HFFc6 (cell line): ENCODE measurements at regions not wholly inside any gene's neighbourhood (a gene's known extent, or its start where the extent isn't known, plus 50 kb on each side); places are given as distances from the start of the nearest gene placed in this dataset.

Experiments used
- DNase-seq: peaks from one replicate; pipeline ENCODE4 v3.0.0-alpha.2; 2018
- H3K27ac Mint-ChIP-seq: 2 replicates; pipeline ENCODE4 v1.8.0; 2020; ENCODE audit warnings: mild to moderate bottlenecking, mixed read lengths
- H3K27me3 Mint-ChIP-seq: 2 replicates; pipeline ENCODE4 v1.8.0; 2021; ENCODE audit warnings: mild to moderate bottlenecking, moderate library complexity, mixed read lengths; ENCODE audit not compliant: insufficient read depth
- H3K36me3 Mint-ChIP-seq: 2 replicates; pipeline ENCODE4 v1.8.0; 2021; ENCODE audit warnings: low read depth, mixed read lengths
- H3K4me1 Mint-ChIP-seq: 2 replicates; pipeline ENCODE4 v1.8.0; 2020; ENCODE audit warnings: low read depth, mixed read lengths
- H3K4me3 Mint-ChIP-seq: 2 replicates; pipeline ENCODE4 v1.8.0; 2020; ENCODE audit warnings: mild to moderate bottlenecking, moderate library complexity, mixed read lengths
- H3K9me3 Mint-ChIP-seq: 2 replicates; pipeline ENCODE4 v1.8.0; 2020; ENCODE audit warnings: mild to moderate bottlenecking, mixed read lengths
- CTCF ChIP-seq: fragments of 200-600 bp; sonication (generic); IDR thresholded peaks from 2 replicates; pipeline ENCODE4 v1.5.0; 2021; ENCODE audit warnings: antibody characterized with exemption, mild to moderate bottlenecking

GRCh38 chr14:28681681-28682080 lies 84.9 kb upstream of the FOXG1 start:
- H3K36me3 Mint-ChIP-seq = no peaks in the 10 kb centered on the region
- peaks cover 31% of the 10 kb centered on the region for H3K9me3 Mint-ChIP-seq
- H3K4me1 Mint-ChIP-seq = no peaks in the 10 kb centered on the region
- H3K4me3 Mint-ChIP-seq = no peak overlapping the region
- no peak overlapping the region for H3K27ac Mint-ChIP-seq
- H3K27me3 Mint-ChIP-seq = no peaks in the 10 kb centered on the region
- no peak for DNase-seq
- no peak for TF ChIP-seq CTCF

DNA sequence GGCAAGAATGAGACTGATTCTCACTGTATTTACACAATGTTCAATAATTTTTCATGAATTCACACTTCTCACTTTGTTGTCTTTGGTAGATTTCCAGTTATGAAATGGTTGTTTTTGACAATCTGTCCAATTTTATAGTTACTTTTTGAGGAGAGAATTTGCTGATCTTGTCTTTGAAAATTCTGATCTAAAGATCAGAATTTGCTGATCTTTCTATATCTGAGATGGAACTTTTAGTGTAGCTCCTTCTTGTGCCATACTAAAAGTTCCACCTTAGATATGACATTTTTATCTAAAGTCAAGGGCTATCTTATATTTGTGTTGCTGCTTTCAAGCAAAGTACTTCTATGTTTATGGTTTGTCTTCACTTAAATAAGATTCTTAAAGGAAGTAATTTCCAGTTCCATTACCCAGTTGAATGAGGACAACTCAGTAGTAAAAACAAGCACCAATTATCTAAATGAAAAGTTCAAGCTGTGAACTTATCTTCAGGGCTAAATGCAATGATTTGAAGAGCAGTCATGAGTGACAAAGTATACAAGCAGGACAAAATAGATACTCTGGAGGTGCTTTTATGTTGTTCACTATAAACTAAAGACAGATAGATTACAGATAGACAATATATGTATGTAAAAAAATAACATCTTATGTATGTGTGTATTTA lies 76.4 kb upstream of the FOXG1 start:
- Mint-ChIP-seq H3K4me1 (no peaks in the 10 kb centered on the region), H3K9me3 (peaks cover 31% of the 10 kb centered on the region), H3K27ac (no peak overlapping the region)

DNA sequence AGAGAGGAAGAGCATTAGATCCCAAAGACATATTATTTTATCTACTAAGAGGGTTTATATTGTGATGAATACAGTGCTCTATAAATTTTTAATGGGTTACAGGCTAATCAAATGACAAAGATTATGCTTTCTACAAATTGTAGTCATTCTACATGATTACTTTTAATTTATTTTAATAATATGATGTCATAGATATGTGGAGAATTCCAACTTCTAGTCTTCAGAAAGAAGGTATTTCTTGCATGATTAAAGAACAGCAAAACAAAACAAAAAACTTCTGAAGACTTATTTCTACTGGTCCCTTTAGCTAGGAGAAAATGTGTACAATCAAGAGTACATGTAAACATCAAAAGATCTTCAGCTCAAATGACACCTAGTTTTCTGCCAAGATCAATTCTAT lies 71.5 kb upstream of the FOXG1 start:
- Mint-ChIP-seq H3K36me3 (no peaks in the 10 kb centered on the region; the same call in 1 of the 2 replicates), H3K27me3 (no peaks in the 10 kb centered on the region; the same call in 1 of the 2 replicates), H3K27ac (no peak overlapping the region), H3K4me3 (no peak overlapping the region), H3K9me3 (peaks cover 22% of the 10 kb centered on the region), H3K4me1 (no peaks in the 10 kb centered on the region)
- TF ChIP-seq CTCF = no peak
- DNase-seq = no peak

More for the DNA sequence above, 76.4 kb upstream of the FOXG1 start:
- Mint-ChIP-seq H3K27me3 (no peaks in the 10 kb centered on the region; the same call in 1 of the 2 replicates), H3K36me3 (no peaks in the 10 kb centered on the region), H3K4me3 (no peak overlapping the region)
- DNase-seq = no peak
- no peak for TF ChIP-seq CTCF

DNA sequence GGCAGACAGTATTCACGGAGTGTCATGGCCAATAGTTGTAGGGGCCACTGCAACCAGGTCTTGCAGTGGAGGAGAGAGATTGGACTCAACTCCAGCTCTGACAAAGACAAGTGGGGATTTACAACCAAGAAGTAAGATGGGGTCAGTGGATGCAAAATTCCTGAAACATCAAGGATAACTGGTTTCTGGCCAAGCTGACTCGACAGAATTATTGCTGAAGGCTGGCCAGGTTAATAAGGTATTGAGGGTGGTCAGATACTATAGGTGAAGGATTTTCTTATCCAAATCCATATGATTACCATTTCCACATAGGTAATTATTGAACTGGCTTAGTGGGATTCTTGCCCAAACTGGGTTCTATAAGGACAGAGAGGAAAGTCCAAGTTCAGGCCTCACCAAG lies 64.9 kb upstream of the FOXG1 start:
- H3K4me1 Mint-ChIP-seq = no peaks in the 10 kb centered on the region

GRCh38 chr14:28703482-28703881 lies 63.1 kb upstream of the FOXG1 start:
- TF ChIP-seq CTCF = no peak
- H3K9me3 Mint-ChIP-seq = peaks cover 9% of the 10 kb centered on the region
- H3K27me3 Mint-ChIP-seq = no peaks in the 10 kb centered on the region; the same call in 1 of the 2 replicates
- H3K36me3 Mint-ChIP-seq = no peaks in the 10 kb centered on the region; the same call in 1 of the 2 replicates
- no peak for DNase-seq
- H3K4me3 Mint-ChIP-seq = no peak overlapping the region
- no peaks in the 10 kb centered on the region for H3K4me1 Mint-ChIP-seq
- H3K27ac Mint-ChIP-seq = no peak overlapping the region

More for the DNA sequence above, 64.9 kb upstream of the FOXG1 start:
- no peak for DNase-seq
- no peak for TF ChIP-seq CTCF
- no peak overlapping the region for H3K4me3 Mint-ChIP-seq
- H3K9me3 Mint-ChIP-seq = peaks cover 17% of the 10 kb centered on the region
- no peaks in the 10 kb centered on the region for H3K27me3 Mint-ChIP-seq
- no peak overlapping the region for H3K27ac Mint-ChIP-seq
- no peaks in the 10 kb centered on the region; the same call in 1 of the 2 replicates for H3K36me3 Mint-ChIP-seq
